ENCODE measurements at regions not wholly inside any gene's neighbourhood (a gene's known extent, or its start where the extent isn't known, plus 50 kb on each side); places are given as distances from the start of the nearest gene placed in this dataset.

GRCh38 chr1:36614991-36615390, 132.3 kb upstream of the CSF3R start:
- no peaks in the 10 kb centered on the region for H3K9me3 ChIP-seq
- H3K27me3 ChIP-seq (ENCODE audit: low read depth), result peaks cover 12% of the 10 kb centered on the region
- DNase-seq (no peak), ATAC-seq (no peak)
- no peaks in the 10 kb centered on the region for H3K4me1 ChIP-seq
- no peak for TF ChIP-seq CTCF (IDR thresholded peaks at IDR 0.05)
- H3K27ac ChIP-seq, result no peak overlapping the region
- H3K36me3 ChIP-seq, result no peaks in the 10 kb centered on the region
- no peak overlapping the region for H3K4me3 ChIP-seq
- intact Hi-C loops (cut with DNase I), result no loop called here

GRCh38 chr1:36614571-36614970, 131.9 kb upstream of the CSF3R start:
- Histone ChIP-seq H3K27me3 (ENCODE audit: low read depth) (peaks cover 16% of the 10 kb centered on the region), H3K4me1 (no peaks in the 10 kb centered on the region), H3K36me3 (no peaks in the 10 kb centered on the region), H3K4me3 (no peak overlapping the region), H3K9me3 (no peaks in the 10 kb centered on the region), H3K27ac (no peak overlapping the region)
- DNase-seq (no peak), ATAC-seq (no peak)
- intact Hi-C loops (cut with DNase I), result no loop called here
- TF ChIP-seq CTCF (IDR thresholded peaks at IDR 0.05), result no peak

DNA sequence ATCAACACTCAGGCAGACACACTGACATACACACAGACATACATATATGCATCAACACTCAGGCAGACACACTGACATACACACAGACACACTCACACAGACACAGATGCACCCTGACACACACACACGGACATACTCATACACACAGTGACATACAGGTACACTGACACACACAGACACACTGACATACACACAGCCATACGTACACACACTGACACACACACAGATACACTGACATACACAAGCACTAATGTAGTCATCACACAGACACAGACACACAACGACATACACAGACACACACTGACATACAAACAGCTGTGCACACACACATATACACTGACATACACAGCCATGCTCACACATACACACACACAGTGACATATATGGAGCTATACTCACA, 131.0 kb upstream of the CSF3R start:
- DNase-seq (no peak), ATAC-seq (no peak)
- Histone ChIP-seq H3K4me3 (no peak overlapping the region), H3K9me3 (no peaks in the 10 kb centered on the region), H3K4me1 (no peaks in the 10 kb centered on the region), H3K27ac (no peak overlapping the region), H3K36me3 (no peaks in the 10 kb centered on the region), H3K27me3 (ENCODE audit: low read depth) (peaks cover 17% of the 10 kb centered on the region)
- no peak for TF ChIP-seq CTCF (IDR thresholded peaks at IDR 0.05)
- intact Hi-C loops (cut with DNase I), result no loop called here

DNA sequence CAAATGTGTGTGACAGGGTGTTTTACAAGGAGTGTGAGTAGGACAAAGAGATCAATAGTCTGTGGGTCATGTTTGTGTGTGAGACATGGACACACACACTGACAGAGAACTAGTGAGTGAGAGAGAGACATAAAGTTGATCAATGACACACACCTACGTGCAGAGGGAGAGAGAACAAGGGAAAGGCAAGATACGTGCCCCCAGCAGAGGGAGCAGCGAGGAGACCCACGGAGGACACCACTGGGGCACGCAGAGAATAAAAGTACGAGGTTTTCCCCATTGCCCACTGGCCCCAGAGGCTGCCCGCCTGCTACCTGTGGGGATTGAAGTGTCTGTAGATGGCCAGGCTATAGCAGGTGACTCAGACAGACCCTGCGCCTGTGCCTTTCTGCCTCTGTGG, 130.2 kb upstream of the CSF3R start:
- Histone ChIP-seq H3K9me3 (no peaks in the 10 kb centered on the region), H3K27me3 (ENCODE audit: low read depth) (peaks cover 17% of the 10 kb centered on the region), H3K36me3 (no peaks in the 10 kb centered on the region), H3K4me1 (no peaks in the 10 kb centered on the region), H3K27ac (no peak overlapping the region), H3K4me3 (no peak overlapping the region)
- TF ChIP-seq CTCF (IDR thresholded peaks at IDR 0.05), result no peak
- no peak for DNase-seq
- intact Hi-C loops (cut with DNase I), result no loop called here
- no peak for ATAC-seq

DNA sequence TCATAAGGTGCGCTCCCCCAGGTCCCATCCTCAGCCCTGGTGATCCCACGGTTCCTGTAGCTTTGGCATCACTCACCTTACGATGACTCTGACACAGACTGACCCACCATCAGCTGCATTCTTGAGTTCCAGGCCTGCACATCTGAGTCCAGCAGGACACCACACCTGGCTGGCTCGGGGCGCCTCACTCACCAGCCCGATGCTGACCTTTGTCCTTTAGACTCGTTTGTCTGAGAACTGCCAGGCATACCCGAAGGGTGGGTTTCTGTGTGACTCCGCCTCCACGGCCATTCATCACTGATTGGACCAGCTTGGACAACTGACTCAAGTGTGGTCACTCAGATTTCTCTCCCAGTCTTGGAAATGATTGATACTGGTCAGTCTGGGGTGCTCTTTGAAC, 129.4 kb upstream of the CSF3R start:
- H3K4me3 ChIP-seq, result no peak overlapping the region
- H3K36me3 ChIP-seq, result no peaks in the 10 kb centered on the region
- ATAC-seq (no peak), DNase-seq (no peak)
- no peak for TF ChIP-seq CTCF (IDR thresholded peaks at IDR 0.05)
- H3K9me3 ChIP-seq, result no peaks in the 10 kb centered on the region
- H3K4me1 ChIP-seq, result no peaks in the 10 kb centered on the region
- no peak overlapping the region for H3K27ac ChIP-seq
- intact Hi-C loops (cut with DNase I), result no loop called here
- H3K27me3 ChIP-seq (ENCODE audit: low read depth), result peaks cover 17% of the 10 kb centered on the region

Data from lower lobe of right lung (tissue), 2 donors.